Fibroblast of peridontal ligament (primary cell): ENCODE measurements at regions not wholly inside any gene's neighbourhood (a gene's known extent, or its start where the extent isn't known, plus 50 kb on each side); places are given as distances from the start of the nearest gene placed in this dataset.

ENCODE experiments used
- DNase-seq: peaks from one replicate; pipeline ENCODE4 v3.0.0-alpha.2; 2010; ENCODE audit errors: extremely low read depth

DNA sequence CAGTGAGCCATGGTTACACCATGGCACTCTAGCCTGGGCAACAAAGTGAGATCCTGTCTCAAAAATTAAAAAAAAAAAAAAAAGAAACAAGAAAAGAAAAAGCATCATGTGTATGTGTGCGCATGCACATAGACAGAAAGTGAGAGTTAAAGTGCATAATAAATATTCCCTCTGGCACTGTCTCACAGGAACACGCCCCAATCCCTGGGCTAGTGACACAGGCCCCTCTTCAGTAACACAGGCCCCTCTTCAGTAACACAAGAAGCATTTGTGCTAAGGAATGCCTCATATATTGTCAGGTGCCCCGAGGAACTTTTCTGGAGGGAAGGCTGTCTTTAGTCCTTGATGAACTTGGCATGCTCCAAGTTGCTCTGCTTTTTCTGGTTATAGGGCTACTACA is 57.5 kb downstream of the RPL27A start:
- DNase-seq = no peak

DNA sequence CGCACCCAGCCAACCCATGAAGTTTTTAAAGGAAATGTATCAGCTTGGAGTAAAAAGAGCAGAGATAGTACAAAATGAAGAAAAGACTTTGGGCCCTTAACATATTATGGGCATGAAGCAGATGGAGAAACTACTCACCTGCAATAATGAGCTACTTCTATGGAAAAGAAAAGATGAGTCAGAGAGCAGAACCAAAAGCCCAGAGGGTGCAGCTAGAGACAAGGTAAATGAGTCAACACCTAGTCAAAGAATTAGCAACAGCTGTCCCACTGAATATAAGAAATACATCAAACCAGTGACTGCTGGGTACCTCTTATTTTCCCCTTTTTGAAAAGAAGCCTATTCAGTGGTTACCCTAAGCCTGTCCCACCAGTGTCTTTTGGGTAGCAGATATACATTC is 61.8 kb downstream of the RPL27A start:
- DNase-seq = no peak

DNA sequence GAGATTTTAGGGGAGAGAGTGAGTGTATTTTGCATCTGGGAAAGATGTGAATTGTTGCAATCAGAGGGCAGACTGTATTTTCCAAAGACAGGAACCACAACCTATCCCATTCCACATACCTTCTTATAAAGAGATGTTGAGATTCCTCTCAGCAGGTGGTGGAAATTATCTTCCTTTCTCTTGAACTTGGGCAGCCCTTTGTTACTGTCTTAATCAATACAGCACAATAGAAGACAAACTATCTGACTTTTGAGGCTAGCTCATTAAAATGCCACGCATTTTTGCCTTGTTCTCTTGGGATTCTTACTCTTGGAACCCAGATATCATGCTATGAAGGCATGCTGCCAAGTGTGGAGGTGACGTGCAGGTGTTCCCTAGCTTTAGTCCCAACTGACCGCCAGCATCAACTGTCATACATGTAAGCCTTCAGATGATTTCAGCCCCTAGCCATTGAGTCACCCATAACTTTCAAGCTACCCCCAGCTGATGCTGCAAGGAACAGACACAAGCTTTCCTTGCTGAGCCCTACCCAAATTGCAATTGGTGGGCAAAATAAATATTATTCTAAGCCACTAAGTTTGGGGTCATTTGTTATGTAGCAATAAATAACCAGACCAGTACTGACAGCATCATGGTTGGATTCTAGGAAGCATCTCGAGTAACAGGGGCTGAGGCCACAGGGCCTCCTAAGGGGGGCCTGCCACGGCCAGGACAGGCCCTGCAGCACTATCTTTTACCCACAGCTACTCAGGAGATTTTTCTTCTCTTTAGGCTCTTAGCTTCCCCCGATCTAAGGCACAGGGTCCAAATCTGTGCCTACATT is 63.0 kb downstream of the RPL27A start:
- DNase-seq = no peak

DNA sequence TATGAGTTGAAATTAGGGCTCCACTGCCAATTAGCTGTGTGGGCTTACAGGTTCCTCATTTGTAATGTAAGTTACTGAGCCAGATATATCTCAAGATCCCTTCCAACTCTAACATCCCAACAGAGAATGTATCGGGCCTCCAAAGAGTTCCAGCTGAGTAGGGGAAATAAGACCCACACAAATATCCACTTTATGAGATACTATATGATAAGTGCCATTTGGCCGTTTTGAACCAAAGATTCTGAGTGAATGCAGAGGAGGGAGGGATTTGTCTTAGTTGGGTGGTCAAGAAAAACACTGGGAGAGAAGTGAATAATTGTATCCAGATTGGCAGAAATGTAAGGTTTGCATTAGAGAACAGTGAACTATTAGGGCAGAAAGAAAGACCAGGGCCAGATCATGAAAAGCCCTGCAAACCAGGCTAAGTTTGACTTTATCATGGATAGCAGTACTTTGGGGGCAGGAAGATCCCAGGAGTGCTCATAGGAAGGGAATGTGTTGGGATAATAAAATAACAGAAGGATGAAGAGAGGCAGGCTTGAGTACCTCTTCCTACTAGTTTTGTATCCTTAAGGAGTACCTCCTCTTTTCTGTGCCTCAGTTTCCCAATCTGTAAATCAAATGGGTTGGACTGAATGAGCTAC is 63.9 kb downstream of the RPL27A start:
- DNase-seq = no peak

DNA sequence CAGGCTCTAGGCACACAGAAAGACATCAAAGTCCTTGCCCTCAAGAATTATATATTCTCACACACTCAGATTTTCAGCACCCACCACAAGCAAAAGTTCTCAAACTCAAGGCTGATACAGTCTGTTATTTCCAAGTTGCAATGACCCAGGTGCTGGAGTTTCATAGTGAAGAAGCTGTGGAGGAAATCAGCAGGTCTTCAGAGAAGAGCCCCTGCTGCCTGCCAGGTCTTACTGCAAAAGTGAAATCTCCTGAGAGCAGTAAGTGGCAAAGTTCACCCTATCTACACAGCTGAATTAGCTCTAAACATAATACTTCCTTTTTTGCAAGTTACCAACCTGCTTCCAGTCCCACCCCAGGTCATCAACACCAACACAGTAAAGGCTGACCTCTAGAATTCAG is 64.6 kb downstream of the RPL27A start:
- DNase-seq = no peak

DNA sequence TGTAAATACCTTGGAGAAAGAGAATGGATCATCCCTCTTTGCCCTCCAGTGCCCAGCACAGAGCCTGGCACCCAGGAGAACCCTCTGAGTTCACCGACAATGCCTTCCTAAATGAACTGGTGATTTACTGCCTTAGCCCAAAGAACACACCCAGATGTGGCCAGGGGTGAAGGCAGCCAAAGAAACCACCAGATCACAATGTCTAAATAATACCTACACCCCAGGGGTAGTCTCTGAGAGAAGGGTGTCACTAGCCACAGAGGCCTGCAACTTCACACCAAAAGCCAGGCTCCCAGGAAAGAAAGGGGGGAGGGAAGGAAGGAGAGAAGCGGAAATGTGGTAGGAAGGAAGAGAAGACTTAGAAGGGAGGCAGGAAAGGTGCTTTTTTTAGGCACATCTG is 65.7 kb downstream of the RPL27A start:
- no peak for DNase-seq

DNA sequence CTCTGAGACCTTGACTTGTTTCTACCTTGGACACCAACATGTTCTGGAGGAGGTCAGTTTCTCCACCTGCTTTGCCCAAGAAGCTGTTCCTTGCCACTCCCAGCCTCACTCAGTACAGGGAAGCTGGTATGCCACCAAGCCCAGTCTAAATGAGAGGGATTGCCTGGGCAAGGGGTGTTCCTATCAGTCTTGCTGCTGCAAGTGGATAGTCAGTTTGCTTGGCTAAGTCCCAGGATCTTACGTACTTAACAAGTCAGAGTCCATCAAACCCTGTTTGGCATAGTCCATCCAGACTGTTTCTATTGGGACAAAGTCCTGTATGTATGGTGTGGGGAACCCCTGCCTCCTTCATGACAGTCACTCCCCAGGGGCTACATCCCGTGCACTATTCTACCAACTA is 66.6 kb downstream of the RPL27A start:
- DNase-seq = no peak

DNA sequence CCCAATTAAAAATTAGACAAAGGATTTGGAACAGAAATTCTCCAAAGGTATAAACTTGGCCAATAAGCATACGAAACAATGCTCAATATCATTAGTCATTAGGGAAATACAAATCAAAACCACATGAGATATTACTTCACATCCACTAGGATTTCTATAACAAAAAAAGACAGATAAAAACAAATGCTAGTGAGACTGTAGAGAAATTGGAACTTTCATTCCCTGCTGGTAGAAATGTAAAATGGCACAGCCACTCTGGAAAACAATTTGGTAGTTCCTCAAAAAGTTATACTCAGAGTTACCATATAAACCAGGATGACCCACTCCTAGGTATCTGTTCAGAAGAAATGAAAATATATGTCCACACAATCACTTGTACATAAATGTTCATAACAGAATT is 71.6 kb downstream of the RPL27A start:
- no peak for DNase-seq

DNA sequence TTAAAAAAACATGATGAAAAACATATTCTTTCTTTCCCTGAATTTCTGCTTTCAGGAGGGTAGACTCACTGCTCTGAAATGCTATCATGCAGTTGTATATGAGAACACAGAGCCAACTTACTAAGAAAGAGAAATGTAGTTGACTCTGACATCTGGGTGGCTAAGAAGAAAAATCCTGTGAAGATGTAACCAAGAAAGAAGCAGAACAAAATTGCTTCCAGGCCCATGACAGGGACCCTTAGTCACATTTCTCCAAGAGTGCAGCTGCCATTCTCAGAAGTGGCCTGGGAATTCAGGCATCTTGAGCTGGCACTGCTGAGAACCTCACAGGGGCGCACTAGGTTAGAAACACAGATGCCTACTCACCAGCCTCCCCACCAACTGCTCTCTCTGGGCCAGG is 73.6 kb downstream of the RPL27A start:
- DNase-seq = peak; percentile 84

DNA sequence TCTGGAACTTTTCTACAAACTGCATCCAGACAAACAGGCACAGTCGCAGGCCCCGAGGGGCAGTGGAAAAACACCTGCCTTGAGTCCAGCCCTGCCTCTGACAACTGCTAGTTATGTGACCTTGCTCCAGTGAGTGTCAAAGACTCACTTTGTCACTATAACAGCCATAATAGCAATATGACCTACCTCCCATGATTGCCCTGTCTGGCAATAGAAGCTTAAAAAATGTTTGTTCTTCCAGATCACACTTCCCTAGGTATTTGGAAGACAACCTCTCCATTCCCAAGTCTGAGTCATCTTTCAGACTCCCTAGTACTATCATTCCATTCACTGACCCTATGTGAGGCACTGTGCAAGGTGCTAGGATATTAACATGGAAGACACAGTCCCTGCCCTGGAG is 74.5 kb downstream of the RPL27A start:
- DNase-seq = no peak

DNA sequence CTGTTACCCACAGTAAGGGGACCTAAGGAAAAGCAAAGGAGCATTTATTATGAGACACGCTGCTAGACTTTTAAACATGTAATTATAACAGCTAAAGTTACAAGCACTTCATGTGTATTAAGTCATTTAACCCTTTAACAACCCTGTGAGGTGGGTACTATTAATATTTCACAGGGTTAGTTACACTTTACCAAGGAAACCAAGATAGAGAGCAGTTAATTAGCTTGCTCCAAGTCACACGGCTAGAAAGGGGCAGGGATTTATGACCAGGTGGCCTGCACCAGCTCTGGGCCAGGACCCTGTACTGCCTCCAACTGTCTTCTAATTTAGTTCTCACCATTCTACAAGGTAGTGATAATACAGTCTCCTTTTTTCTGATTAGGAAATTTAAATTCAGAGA is 74.9 kb downstream of the RPL27A start:
- DNase-seq = no peak

DNA sequence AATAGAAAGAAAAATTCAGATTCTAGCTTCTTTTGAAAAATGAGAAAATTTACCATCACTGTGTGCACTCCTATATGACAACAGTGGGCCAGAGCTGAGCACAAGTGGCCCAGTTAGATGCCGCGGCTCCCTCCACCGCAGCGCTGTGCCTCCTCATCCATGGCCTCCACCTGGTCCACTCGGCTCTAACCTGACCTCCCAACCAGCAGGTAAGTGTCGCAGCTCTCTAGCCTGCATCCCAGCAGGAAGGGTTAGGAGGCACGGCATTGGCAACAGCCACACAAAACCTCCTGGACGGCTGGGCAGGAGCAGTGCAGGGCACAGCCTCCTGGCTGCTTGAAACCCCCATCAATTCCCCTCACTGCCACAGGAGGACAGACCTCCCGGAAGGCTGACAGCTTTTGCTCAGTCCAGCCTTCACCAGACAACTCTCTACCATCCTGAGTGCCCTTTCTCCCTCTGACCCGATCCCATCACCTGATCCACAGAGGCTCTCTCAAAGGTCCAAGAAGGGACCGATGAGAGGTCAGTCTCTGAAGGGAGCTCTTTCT is 76.1 kb downstream of the RPL27A start:
- DNase-seq = no peak

DNA sequence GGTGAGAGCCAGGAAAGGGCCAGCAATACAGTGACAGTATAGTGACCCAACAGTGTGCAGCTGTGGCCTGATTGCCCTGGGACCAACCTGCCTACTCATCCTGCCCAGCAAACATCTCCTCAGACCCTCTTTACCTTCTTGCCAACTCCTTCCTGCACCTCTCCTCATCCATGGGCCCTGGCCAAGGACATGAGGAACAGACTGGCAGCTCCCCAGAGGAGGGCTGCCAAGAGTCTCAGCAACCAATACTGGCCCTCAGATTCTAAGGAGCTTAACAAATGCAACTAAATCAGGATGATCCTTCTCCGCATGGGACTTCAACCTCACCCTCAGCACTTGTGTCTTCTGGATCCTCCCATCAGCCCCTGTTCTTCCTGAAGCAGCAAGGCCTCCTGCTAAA is 77.0 kb downstream of the RPL27A start:
- no peak for DNase-seq

DNA sequence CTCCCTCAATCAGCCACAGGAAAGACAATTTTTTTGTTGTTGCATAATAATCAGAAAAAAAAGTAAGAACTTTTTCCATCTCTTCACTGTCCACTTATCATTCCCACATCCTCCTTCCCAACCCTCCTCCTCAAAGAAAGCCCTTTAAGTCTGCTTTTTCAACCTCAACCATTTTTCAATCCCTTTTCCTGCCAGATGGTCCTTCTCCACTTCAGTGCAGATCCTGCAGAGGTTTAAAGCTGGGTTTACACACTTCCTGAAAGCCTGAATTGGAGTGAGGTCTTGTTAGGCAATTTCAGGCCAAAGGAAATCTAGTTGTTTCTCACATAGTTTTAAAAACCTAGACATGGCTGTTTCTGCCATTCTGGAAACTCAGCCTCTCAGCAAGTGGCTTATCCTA is 78.3 kb downstream of the RPL27A start:
- peak; percentile 24 for DNase-seq

DNA sequence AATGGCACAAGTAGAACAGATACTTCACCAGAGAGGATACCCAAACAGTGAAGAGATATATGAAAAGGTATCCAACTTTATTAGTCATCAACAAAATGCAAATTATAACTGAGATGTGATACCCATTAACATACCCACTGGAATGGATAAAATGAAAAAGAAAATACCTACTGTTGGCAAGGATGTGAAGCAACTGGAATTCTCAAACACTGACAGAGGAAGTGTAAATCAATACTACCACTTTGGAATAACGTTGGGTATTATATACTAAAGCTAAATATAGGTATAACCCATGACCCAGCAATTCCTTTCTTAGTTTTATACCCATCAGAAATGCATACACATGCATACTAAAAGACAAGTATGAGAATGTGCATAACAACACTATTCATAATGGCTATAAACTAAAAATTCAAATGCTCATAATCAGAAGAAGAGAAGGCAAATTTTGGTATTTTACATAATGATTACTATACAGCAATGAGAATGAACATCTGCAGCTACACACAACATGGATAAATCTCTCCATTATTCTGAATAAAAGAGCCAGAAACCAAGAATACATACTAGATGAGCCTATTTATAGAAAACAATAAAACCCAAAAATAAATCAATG is 80.6 kb downstream of the RPL27A start:
- no peak for DNase-seq

DNA sequence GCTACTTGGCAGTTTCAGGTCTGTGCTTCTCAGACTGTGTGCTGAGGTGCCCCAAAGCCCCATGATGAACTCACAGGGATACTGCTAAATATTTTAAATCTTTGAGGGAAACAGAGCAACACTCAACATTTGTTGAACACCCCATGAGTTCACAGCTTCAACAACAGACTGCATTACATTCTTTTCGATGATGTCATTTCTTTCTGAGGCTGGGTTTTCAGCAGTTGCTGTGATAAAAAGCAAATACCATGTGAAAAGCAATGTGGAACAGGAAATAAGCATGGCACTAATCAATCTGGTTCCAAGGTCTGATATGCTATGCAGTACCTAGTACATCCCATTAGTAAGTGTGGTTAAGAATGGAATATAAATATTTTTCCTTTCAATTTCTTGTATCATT is 82.7 kb downstream of the RPL27A start:
- peak; percentile 76 for DNase-seq

DNA sequence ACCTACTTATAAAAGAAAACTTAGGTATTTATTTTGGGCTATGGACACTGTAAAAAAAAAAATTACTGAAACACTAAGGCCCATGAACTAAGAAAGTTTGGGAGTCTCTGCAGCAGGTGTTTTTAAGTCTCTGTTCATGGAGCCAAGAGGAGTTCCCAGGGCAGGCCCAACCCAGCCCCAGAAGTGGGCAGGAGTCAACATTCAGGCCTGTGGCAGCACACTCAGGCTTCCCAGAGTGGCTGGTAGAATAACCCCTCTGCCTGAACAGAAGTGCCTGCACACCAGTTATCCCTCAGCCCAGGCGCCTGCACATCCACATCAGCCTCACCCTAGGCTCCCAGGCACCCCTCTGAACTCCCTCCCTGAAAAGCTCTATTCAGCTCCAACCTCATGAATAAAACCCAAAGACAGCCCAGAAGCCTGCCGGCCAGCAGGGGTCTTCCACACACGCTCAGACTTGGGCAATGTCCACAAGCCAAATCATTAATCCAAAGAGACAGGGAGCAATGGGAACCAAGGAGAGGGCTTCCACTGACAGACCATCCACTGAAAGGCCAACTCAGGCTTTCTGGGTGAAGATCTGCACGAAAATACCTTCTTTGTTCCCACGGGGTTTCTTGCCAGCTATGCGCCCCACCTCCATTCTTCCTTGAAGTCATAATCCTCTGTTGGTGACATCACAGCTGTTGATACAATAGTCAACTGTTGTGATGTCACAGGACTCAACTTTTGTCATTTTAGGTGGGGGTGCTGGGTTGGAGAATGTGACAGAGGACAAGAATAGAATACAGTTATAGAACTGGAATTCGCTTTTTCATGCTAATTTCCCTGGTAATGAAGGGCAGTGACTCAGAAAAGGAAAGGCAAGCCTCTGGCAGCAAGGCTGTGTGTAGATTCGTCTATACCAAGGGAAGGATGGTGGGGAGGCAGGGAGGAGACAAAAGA is 83.7 kb downstream of the RPL27A start:
- peak; percentile 32 for DNase-seq

DNA sequence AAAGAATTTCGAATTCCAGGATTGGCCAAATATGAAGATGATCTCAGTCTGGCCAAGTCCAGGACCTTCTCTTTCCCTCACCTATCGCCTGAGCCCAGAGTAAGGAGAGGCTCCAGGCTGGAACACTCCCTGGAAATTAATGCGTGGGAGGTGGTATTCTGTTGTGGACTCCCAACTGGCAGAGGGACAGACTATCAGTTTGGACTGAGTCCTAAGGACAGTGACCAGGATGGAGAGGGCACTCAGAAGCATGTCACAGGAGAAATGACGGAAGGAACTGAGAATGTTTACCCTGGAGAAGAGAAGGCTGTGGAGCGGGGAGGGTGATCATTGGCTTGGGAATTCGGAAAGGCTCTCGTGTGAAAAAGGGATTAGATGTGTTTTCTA is 84.4 kb downstream of the RPL27A start:
- no peak for DNase-seq

DNA sequence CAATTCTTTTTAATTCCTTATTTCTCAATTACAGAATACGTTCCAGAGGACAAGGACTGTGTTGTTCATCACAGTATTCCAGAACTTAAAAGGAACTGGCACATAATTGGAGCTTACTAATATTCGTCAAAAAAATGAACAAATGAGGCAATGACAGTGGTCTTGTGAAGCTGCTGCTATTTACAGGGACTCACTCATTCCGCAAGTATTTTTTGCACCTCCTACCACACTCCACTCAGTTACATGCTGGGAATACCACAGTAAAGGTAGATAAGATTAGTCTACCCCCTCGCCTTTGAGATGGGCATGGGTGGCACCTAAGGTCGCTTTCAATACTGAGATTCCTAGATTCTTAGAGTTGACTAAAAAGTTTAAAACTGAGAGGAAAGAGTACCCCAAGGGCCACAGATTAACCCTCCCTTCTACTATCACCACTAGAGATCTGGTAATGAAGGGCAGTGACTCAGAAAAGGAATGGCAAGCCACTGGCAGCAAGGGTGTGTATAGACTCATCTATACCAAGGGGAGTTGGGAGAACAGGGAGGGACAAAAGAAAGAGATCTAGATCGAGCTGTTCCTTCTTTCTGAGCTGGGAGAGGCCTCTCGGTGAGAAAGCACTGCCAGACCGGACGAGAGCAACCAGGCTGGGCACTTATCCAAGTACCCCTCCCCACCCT is 85.0 kb downstream of the RPL27A start:
- DNase-seq = no peak

DNA sequence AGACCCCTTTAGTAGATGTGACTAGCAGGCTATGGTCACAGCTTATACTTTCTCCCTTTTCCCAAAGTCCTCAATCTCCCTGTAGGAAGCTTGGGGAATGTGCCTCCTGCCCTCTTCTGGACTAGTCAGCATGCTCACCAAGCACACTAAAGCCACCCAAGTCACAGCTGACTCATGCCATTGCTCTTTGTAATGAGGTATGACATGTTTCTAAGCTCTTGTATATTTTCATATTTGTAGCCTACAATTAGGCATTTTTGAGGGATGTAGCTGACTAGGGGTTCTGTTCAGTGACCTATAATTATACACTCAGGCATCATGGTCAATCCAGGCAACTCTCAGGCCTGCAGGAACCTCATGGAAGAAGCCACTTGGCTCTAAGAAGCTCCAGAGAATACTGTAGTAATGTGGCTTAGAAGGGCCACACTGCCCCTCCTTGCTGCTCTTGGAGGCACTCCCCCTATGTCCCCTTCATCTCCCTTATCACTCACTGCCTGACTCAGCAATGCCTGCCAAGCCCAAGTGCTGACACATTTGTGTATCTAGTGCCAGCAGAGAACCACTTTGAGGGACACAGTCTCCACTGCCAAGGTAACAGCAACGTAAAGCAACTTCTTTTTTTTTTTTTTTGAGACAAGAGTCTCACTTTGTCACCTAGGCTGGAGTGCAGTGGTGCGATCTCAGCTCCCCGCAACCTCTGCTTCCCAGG is 86.2 kb downstream of the RPL27A start:
- peak; percentile 89 for DNase-seq
